GM12873 (cell line): ENCODE measurements at regions not wholly inside any gene's neighbourhood (a gene's known extent, or its start where the extent isn't known, plus 50 kb on each side); places are given as distances from the start of the nearest gene placed in this dataset.

Experiments used
- TF ChIP-seq, protein P1 (sequence below): IDR thresholded peaks from 2 replicates; pipeline ENCODE4 v1.5.1; 2012; ENCODE audit warnings: low read depth, mild to moderate bottlenecking, moderate library complexity, low read length, control low read depth; ENCODE audit not compliant: insufficient read depth; ENCODE audit errors: missing control alignments

DNA sequence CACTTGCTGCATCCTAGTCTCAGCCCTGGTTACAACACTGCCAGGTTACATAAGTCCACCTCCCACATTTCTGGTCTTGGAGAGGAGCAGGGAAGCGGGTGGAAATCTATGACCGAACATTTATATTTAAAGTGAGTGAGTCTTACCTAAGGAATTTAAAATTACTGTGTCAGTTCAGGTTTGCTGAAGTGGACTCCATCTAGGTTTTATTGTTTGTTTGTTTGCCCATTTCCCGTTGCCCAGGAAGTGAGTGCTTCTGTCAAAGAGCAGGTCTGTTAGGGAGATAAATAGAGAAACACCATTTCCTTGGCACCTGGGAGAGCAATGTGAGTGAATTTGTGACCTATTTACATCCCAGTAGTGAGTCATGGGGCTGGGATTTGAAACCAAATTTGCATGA is 179.5 kb downstream of the KIF4B start:
- TF ChIP-seq, protein P1, sequence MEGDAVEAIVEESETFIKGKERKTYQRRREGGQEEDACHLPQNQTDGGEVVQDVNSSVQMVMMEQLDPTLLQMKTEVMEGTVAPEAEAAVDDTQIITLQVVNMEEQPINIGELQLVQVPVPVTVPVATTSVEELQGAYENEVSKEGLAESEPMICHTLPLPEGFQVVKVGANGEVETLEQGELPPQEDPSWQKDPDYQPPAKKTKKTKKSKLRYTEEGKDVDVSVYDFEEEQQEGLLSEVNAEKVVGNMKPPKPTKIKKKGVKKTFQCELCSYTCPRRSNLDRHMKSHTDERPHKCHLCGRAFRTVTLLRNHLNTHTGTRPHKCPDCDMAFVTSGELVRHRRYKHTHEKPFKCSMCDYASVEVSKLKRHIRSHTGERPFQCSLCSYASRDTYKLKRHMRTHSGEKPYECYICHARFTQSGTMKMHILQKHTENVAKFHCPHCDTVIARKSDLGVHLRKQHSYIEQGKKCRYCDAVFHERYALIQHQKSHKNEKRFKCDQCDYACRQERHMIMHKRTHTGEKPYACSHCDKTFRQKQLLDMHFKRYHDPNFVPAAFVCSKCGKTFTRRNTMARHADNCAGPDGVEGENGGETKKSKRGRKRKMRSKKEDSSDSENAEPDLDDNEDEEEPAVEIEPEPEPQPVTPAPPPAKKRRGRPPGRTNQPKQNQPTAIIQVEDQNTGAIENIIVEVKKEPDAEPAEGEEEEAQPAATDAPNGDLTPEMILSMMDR = no peak

DNA sequence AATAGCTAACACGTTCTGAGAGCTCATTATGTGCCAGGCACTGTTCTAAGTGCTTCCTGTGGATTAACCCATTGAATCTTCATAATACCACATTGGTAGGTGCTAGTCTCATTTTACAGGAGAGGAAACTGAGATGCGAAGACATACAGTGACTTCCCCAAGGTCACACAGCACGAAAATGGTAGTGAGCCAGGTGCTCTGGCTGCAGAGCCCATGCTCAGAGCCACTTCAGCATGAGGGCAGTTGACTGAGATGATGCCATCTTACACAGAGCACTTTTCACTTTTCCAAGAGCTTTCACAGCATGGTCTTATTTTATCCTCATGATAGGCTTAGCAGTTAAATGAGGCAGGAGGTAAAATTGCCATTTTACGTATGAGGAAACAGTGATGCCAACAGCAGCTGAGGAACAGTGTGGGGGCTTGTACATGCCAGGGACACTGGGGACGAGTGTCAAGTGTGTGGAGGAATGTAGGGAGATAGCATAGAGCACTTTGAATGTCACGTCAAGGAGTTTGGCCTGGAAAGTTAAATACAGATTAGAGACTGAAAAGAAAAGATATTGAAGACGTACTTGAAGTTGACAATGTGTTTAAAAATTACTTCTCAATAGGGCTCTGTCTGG is 180.0 kb downstream of the KIF4B start:
- TF ChIP-seq, protein P1 = no peak

DNA sequence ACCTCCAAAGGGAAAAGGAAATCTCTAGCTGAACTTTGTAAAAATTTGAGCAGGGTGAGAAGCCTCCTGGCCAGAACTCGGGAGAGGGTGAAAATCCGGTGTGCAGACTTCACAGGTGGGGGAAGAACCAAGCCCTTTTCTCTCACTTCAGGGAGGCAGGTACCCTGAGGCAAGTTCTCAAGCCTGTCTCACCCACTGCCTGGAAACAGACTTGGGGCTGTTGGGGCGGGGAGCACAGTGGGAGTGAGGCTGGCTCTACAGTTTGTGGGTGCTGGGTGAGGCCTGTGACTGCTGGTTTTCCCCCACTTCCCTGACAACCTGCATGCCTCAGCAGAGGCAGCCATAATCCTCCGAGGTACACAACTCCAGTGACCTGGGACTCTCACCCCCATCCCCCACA is 187.1 kb downstream of the KIF4B start:
- TF ChIP-seq, protein P1 = no peak

DNA sequence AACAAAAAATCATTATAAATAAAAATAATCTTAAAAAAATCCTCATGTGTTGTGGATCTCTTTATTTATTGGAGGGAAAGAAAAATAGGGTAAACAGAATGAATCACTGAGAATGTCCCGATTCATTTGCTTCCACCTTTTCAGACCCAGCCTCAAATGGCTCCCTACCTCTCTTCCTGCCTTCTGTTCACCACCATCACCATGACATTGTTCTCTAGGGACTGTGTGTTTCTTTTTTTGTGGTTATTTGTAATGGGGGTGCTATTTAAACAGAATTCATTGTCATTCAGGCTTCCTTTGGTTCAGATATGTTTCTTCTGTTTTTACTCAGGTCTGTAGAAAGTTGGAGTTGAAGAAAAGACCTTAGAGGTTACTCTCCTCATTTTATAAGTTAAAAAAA is 198.2 kb downstream of the KIF4B start:
- TF ChIP-seq, protein P1 = no peak

DNA sequence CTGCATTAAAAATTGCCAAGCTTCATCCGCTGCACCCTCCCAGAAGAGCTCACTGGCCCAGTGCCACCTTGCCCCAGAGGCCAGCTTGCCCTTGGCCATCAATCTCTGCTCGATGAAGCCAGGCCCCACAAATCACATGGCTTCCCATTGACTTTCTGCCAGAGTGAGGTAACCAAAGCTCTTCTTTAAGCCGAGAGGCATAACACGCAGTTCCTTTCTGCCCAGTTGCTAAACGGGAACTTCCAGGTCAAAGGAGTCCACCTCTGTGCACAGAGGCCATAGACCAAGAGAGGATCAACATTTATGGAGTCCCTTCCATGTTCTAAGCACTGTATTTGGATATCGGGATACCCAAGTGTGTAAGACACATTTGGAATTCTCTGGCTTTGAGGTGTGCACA is 208.8 kb downstream of the KIF4B start:
- TF ChIP-seq, protein P1 = no peak

DNA sequence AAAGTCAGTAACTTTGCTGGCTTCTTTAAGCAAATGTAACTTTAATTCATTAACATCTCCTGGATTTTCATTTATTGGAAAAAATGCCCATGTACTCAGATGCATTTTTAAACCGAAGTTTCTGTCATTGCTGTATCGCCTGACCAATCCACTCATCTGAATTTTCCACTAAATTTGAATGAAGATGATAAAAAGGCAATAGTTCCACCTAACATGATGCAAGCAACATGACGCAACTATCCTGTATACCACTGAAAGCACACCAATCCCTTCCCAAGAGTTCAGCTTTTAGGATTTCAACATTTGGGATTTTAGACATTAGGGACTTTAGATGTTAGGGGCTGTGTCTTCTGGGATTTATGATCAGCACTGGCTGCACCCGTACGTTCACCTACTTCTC is 215.6 kb downstream of the KIF4B start:
- TF ChIP-seq, protein P1 = no peak

DNA sequence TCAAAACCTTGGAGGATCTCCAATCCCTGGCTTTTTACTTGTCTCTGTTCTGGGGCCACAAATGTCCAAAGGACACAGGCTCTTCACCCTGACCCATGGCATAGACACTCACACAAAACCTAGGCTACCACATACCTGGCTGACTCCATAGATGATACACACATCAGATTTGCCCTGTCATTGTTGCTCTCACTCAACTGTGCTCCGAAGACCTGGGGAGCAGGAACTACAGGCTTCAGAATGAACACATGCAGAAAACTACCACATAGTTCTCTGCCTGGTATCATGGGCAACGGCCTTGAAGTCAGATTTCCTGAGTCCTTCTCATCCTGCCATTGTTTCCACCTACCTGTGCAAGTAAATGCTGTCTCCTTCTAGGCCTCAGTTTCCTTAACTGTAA is 226.2 kb downstream of the KIF4B start:
- TF ChIP-seq, protein P1 = no peak
